ENCODE measurements at regions not wholly inside any gene's neighbourhood (a gene's known extent, or its start where the extent isn't known, plus 50 kb on each side); places are given as distances from the start of the nearest gene placed in this dataset.
"Not testable (repeated sequence)": the region's sequence is repeated elsewhere in the genome, so short reads cannot be mapped to it uniquely, and the experiment has no call there.

GRCh38 chr7:89687211-89687610, 467.1 kb upstream of the STEAP1 start:
- ATAC-seq (ENCODE audit: low FRiP score), result no peak
- DNase-seq (ENCODE audit: low spot score), result no peak
- TF ChIP-seq CTCF (IDR thresholded peaks at IDR 0.05), result no peak

GRCh38 chr7:89695241-89695640, 459.0 kb upstream of the STEAP1 start:
- ATAC-seq (ENCODE audit: low FRiP score) (no peak), DNase-seq (ENCODE audit: low spot score) (no peak)
- no peak for TF ChIP-seq CTCF (IDR thresholded peaks at IDR 0.05)

- TF ChIP-seq CTCF (IDR thresholded peaks at IDR 0.05), result no peak
- ATAC-seq (ENCODE audit: low FRiP score), result no peak
- no peak for DNase-seq (ENCODE audit: low spot score)
Measured at GRCh38 chr7:89714131-89714530, 440.1 kb upstream of the STEAP1 start.

- not testable (repeated sequence) for ATAC-seq (ENCODE audit: low FRiP score); DNase-seq (ENCODE audit: low spot score)
Measured at GRCh38 chr7:89718941-89719340, 435.3 kb upstream of the STEAP1 start.

GRCh38 chr7:89728481-89728880, 425.8 kb upstream of the STEAP1 start:
- DNase-seq (ENCODE audit: low spot score) (no peak), ATAC-seq (ENCODE audit: low FRiP score) (no peak)
- TF ChIP-seq CTCF (IDR thresholded peaks at IDR 0.05), result no peak

GRCh38 chr7:89731751-89732445, 422.4 kb upstream of the STEAP1 start:
- DNase-seq (ENCODE audit: low spot score) (no peak), ATAC-seq (ENCODE audit: low FRiP score) (no peak)
- no peak for TF ChIP-seq CTCF (IDR thresholded peaks at IDR 0.05)

- no peak for DNase-seq (ENCODE audit: low spot score)
- ATAC-seq (ENCODE audit: low FRiP score), result no peak
- no peak for TF ChIP-seq CTCF (IDR thresholded peaks at IDR 0.05)
Measured at GRCh38 chr7:89738549-89738948, 415.7 kb upstream of the STEAP1 start.
